Smooth muscle cell of the brain vasculature (primary cell): ENCODE measurements at regions not wholly inside any gene's neighbourhood (a gene's known extent, or its start where the extent isn't known, plus 50 kb on each side); places are given as distances from the start of the nearest gene placed in this dataset.
A peak's percentile ranks its signal among the peaks of the same experiment; 100 is the strongest.
"Not testable (repeated sequence)": the region's sequence is repeated elsewhere in the genome, so short reads cannot be mapped to it uniquely, and the experiment has no call there.

Experiments used
- DNase-seq: peaks from one replicate; pipeline ENCODE4 v3.0.0-alpha.2; 2012; ENCODE audit warnings: low read depth, low spot score

- no peak for DNase-seq
Observed at GRCh38 chr9:36462245-36462644, 62.2 kb upstream of the RNF38 start.

- no peak for DNase-seq
Observed at GRCh38 chr9:36461323-36461722, 61.3 kb upstream of the RNF38 start.

- not testable (repeated sequence) for DNase-seq
Observed at GRCh38 chr9:36458430-36458915, 58.4 kb upstream of the RNF38 start.

GRCh38 chr9:36457836-36458429, 57.9 kb upstream of the RNF38 start:
- no peak for DNase-seq

GRCh38 chr9:36456480-36457065, 56.5 kb upstream of the RNF38 start:
- no peak for DNase-seq

- DNase-seq = no peak
Observed at GRCh38 chr9:36451949-36452348, 51.9 kb upstream of the RNF38 start.

GRCh38 chr9:36450110-36450732, 50.2 kb upstream of the RNF38 start:
- peak; percentile 24 for DNase-seq
